ENCODE measurements at regions not wholly inside any gene's neighbourhood (a gene's known extent, or its start where the extent isn't known, plus 50 kb on each side); places are given as distances from the start of the nearest gene placed in this dataset.

DNA sequence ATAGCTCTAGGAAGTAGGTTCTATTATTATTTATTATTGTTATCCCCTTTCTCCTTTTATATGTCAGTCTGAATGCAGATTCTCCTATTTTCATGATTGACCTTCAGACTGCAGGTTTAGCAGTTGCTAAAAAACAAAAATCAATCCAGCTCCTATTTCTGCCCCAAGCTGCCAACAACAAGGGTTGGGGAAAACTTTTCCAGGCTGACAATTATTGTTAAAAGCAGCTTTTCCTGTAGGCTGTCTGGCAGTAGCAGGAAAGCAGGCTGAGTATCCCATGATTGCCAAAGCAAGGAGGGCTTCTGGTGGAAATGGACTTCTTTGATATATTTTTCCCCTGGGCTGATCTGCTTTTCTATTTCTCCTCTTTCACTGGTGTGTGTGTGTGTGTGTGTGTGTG, 78.0 kb upstream of the CTLA4 start:
- Histone ChIP-seq H3K18ac (ENCODE audit: low read depth in 1 of 2, low read length in 2 of 2) (no peak overlapping the region), H3K27ac (ENCODE audit: low read length, poor library complexity, severe bottlenecking) (no peak overlapping the region), H3K4me2 (ENCODE audit: low read length, poor library complexity, severe bottlenecking) (no peak overlapping the region), H3K4me3 (ENCODE audit: insufficient read depth in 1 of 2, low read depth in 1 of 2, low read length in 2 of 2) (no peak overlapping the region), H2AFZ (ENCODE audit: low read depth, low read length) (no peak overlapping the region), H3K27me3 (ENCODE audit: control insufficient read depth in 1 of 2, insufficient read depth in 1 of 2, low read length in 2 of 2) (no peaks in the 10 kb centered on the region), H3K9ac (ENCODE audit: low read length) (peak overlapping the region; percentile 25), H2AK5ac (ENCODE audit: low read length, severe bottlenecking) (no peak overlapping the region), H3K14ac (ENCODE audit: low read length in 2 of 2) (no peak overlapping the region), H3K9me3 (ENCODE audit: control insufficient read depth, low read length) (no peaks in the 10 kb centered on the region), H4K8ac (ENCODE audit: low read length) (no peak overlapping the region), H3K4ac (ENCODE audit: low read depth in 1 of 2, low read length in 2 of 2) (no peak overlapping the region), H3K4me1 (ENCODE audit: control insufficient read depth, insufficient read depth, low read depth, low read length) (no peaks in the 10 kb centered on the region), H2BK15ac (ENCODE audit: low read depth, poor library complexity, severe bottlenecking) (no peak overlapping the region), H4K91ac (ENCODE audit: low read length) (no peak overlapping the region), H3K23ac (ENCODE audit: low read length in 2 of 2) (no peak overlapping the region), H2BK5ac (ENCODE audit: low read depth, low read length, poor library complexity, severe bottlenecking) (no peak overlapping the region), H2BK120ac (ENCODE audit: low read depth, low read length) (no peak overlapping the region), H3K79me1 (replicated peaks; ENCODE audit: low read length, poor library complexity, severe bottlenecking) (no peaks in the 10 kb centered on the region), H2BK12ac (ENCODE audit: low read length in 2 of 2) (no peak overlapping the region), H3K36me3 (ENCODE audit: control insufficient read depth in 1 of 2, insufficient read depth in 2 of 2, low read depth in 1 of 2, low read length in 2 of 2) (no peaks in the 10 kb centered on the region)
- DNase-seq: no peak

DNA sequence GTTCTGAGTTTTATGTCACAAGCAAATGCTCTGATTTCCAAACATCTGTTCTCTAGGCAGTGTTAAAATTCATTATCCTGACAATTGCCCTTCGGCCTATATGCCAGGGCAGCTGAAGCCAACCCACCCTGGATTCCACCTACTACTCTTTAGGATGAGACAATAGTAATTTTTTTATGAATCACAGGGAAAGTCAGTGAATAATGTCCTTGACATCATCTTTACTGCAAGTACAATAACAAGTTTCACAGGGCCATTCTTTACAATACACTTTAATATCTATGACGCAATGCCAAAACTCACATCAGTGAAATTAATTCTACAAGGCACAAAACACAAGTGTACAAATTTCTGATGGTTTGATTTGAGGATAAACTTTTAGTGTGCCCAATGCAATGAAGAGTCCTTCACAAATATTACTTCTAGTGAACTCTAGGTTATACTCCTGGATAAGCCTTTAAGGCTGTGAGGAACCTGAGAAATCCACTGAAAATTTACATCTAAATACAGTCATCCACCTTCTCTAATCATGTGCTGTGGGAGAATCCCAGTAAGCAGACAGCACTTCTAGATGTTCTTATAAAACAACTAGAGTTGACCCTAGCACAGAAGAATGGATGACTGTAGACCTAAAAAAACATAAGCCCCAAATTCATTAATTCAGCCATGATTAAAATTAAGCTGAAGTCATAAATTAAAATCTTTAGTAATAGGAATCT, 77.3 kb upstream of the CTLA4 start:
- Histone ChIP-seq H3K4me1 (ENCODE audit: control insufficient read depth, insufficient read depth, low read depth, low read length) (no peaks in the 10 kb centered on the region), H3K27ac (ENCODE audit: low read length, poor library complexity, severe bottlenecking) (no peak overlapping the region), H3K14ac (ENCODE audit: low read length in 2 of 2) (no peak overlapping the region), H2AFZ (ENCODE audit: low read depth, low read length) (no peak overlapping the region), H3K79me1 (replicated peaks; ENCODE audit: low read length, poor library complexity, severe bottlenecking) (no peaks in the 10 kb centered on the region), H3K9me3 (ENCODE audit: control insufficient read depth, low read length) (no peaks in the 10 kb centered on the region), H4K91ac (ENCODE audit: low read length) (no peak overlapping the region), H2BK15ac (ENCODE audit: low read depth, poor library complexity, severe bottlenecking) (no peak overlapping the region), H4K8ac (ENCODE audit: low read length) (no peak overlapping the region), H3K9ac (ENCODE audit: low read length) (no peak overlapping the region), H3K18ac (ENCODE audit: low read depth in 1 of 2, low read length in 2 of 2) (no peak overlapping the region), H3K27me3 (ENCODE audit: control insufficient read depth in 1 of 2, insufficient read depth in 1 of 2, low read length in 2 of 2) (no peaks in the 10 kb centered on the region), H3K4me2 (ENCODE audit: low read length, poor library complexity, severe bottlenecking) (no peak overlapping the region), H3K23ac (ENCODE audit: low read length in 2 of 2) (no peak overlapping the region), H2BK5ac (ENCODE audit: low read depth, low read length, poor library complexity, severe bottlenecking) (no peak overlapping the region), H3K4me3 (ENCODE audit: insufficient read depth in 1 of 2, low read depth in 1 of 2, low read length in 2 of 2) (no peak overlapping the region), H3K4ac (ENCODE audit: low read depth in 1 of 2, low read length in 2 of 2) (no peak overlapping the region), H3K36me3 (ENCODE audit: control insufficient read depth in 1 of 2, insufficient read depth in 2 of 2, low read depth in 1 of 2, low read length in 2 of 2) (no peaks in the 10 kb centered on the region), H2AK5ac (ENCODE audit: low read length, severe bottlenecking) (no peak overlapping the region), H2BK12ac (ENCODE audit: low read length in 2 of 2) (no peak overlapping the region), H2BK120ac (ENCODE audit: low read depth, low read length) (no peak overlapping the region)
- DNase-seq: no peak
- no CpG with 5 or more reads among the region's 2 CpGs for WGBS

DNA sequence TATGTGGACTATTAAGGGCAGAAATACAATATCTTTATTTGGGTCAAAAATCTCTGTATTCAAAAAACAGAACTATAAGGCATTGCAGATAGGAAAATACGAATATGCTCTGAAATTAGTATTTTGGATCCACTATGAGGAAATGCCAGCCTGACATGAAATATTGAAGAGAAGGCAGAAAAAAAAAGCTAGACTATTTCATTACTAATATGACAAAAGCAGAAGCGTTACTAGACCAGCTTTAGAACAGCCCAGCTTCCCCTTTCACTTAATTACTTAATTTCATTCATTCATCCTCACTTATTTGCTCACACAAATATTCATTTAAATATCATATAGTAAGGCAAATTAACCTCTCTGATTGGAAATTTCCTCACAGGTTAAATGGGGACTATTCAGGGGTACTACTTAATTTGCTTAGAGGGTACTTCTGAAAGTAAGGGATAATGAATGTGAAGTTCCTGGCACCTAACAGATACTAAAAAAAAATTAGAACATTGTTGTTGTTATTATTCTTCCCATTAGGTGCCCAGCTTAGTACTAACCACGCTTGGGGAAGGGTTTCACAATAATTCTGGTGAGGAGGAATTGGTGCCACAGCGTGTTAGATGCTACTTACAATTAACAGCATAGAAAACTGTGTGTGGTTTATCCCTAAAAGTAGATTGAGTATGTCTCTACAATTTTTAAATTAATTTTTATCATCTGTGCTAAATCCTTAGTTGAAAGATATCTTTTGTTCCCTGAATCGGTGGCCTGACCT, 71.1 kb upstream of the CTLA4 start:
- 96% methylated on average over 4 of the region's 5 CpGs for WGBS
- no peak overlapping the region for H3K4ac ChIP-seq (ENCODE audit: low read depth in 1 of 2, low read length in 2 of 2)
- H3K23ac ChIP-seq (ENCODE audit: low read length in 2 of 2): no peak overlapping the region

DNA sequence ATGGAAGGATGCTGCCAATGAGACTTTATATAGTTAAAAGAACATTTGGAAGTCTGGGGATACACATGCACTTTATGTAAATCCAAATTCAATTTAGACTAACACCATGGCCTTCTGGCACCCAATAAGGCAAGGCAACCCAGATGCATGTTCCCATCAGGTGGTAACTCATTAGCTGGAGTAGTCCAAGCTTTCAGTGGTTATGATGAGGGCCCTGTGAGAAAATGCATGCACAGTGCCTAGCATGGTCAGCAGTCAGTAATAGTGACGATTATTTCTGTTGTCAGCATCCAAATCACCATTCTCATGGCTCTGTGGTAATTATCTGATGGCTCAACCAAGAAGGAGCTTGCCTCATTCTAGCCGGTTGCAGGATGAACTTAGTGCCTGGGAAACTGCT, 70.3 kb upstream of the CTLA4 start:
- Histone ChIP-seq H2BK120ac (ENCODE audit: low read depth, low read length) (no peak overlapping the region), H4K8ac (ENCODE audit: low read length) (no peak overlapping the region), H3K18ac (ENCODE audit: low read depth in 1 of 2, low read length in 2 of 2) (no peak overlapping the region), H2BK12ac (ENCODE audit: low read length in 2 of 2) (no peak overlapping the region), H2AK5ac (ENCODE audit: low read length, severe bottlenecking) (no peak overlapping the region), H2BK5ac (ENCODE audit: low read depth, low read length, poor library complexity, severe bottlenecking) (no peak overlapping the region), H3K9me3 (ENCODE audit: control insufficient read depth, low read length) (no peaks in the 10 kb centered on the region), H3K14ac (ENCODE audit: low read length in 2 of 2) (no peak overlapping the region), H3K36me3 (ENCODE audit: control insufficient read depth in 1 of 2, insufficient read depth in 2 of 2, low read depth in 1 of 2, low read length in 2 of 2) (no peaks in the 10 kb centered on the region), H3K4ac (ENCODE audit: low read depth in 1 of 2, low read length in 2 of 2) (no peak overlapping the region), H3K9ac (ENCODE audit: low read length) (no peak overlapping the region), H3K23ac (ENCODE audit: low read length in 2 of 2) (no peak overlapping the region), H3K4me2 (ENCODE audit: low read length, poor library complexity, severe bottlenecking) (no peak overlapping the region), H2BK15ac (ENCODE audit: low read depth, poor library complexity, severe bottlenecking) (no peak overlapping the region), H3K79me1 (replicated peaks; ENCODE audit: low read length, poor library complexity, severe bottlenecking) (no peaks in the 10 kb centered on the region), H3K27me3 (ENCODE audit: control insufficient read depth in 1 of 2, insufficient read depth in 1 of 2, low read length in 2 of 2) (no peaks in the 10 kb centered on the region), H4K91ac (ENCODE audit: low read length) (no peak overlapping the region), H3K4me3 (ENCODE audit: insufficient read depth in 1 of 2, low read depth in 1 of 2, low read length in 2 of 2) (no peak overlapping the region), H3K4me1 (ENCODE audit: control insufficient read depth, insufficient read depth, low read depth, low read length) (peaks cover under 1% of the 10 kb centered on the region), H2AFZ (ENCODE audit: low read depth, low read length) (no peak overlapping the region), H3K27ac (ENCODE audit: low read length, poor library complexity, severe bottlenecking) (no peak overlapping the region)
- DNase-seq: no peak
- WGBS: 98% methylated on average over 2 of the region's 2 CpGs

More for the DNA sequence above, 71.1 kb upstream of the CTLA4 start:
- Histone ChIP-seq H2BK5ac (ENCODE audit: low read depth, low read length, poor library complexity, severe bottlenecking) (no peak overlapping the region), H3K4me3 (ENCODE audit: insufficient read depth in 1 of 2, low read depth in 1 of 2, low read length in 2 of 2) (no peak overlapping the region), H3K27me3 (ENCODE audit: control insufficient read depth in 1 of 2, insufficient read depth in 1 of 2, low read length in 2 of 2) (no peaks in the 10 kb centered on the region), H3K9ac (ENCODE audit: low read length) (no peak overlapping the region), H3K27ac (ENCODE audit: low read length, poor library complexity, severe bottlenecking) (no peak overlapping the region), H2BK15ac (ENCODE audit: low read depth, poor library complexity, severe bottlenecking) (no peak overlapping the region), H4K8ac (ENCODE audit: low read length) (no peak overlapping the region), H3K79me1 (replicated peaks; ENCODE audit: low read length, poor library complexity, severe bottlenecking) (no peaks in the 10 kb centered on the region), H3K18ac (ENCODE audit: low read depth in 1 of 2, low read length in 2 of 2) (no peak overlapping the region), H3K9me3 (ENCODE audit: control insufficient read depth, low read length) (no peaks in the 10 kb centered on the region), H3K36me3 (ENCODE audit: control insufficient read depth in 1 of 2, insufficient read depth in 2 of 2, low read depth in 1 of 2, low read length in 2 of 2) (no peaks in the 10 kb centered on the region), H3K4me2 (ENCODE audit: low read length, poor library complexity, severe bottlenecking) (no peak overlapping the region), H3K4me1 (ENCODE audit: control insufficient read depth, insufficient read depth, low read depth, low read length) (no peaks in the 10 kb centered on the region), H2AK5ac (ENCODE audit: low read length, severe bottlenecking) (peak overlapping the region; percentile 72), H4K91ac (ENCODE audit: low read length) (no peak overlapping the region), H2BK12ac (ENCODE audit: low read length in 2 of 2) (no peak overlapping the region), H2AFZ (ENCODE audit: low read depth, low read length) (no peak overlapping the region), H3K14ac (ENCODE audit: low read length in 2 of 2) (no peak overlapping the region), H2BK120ac (ENCODE audit: low read depth, low read length) (no peak overlapping the region)
- no peak for DNase-seq

Measured in mesenchymal stem cell (in vitro differentiated cells and primary cell).